Spleen (tissue), 11 donors: ENCODE measurements at regions not wholly inside any gene's neighbourhood (a gene's known extent, or its start where the extent isn't known, plus 50 kb on each side); places are given as distances from the start of the nearest gene placed in this dataset.
"Not testable (repeated sequence)": the region's sequence is repeated elsewhere in the genome, so short reads cannot be mapped to it uniquely, and the experiment has no call there.

ENCODE experiments used
- DNase-seq: peaks from one replicate; pipeline ENCODE4 v3.0.0-alpha.2; 2020
- H3K27ac ChIP-seq, 8 donors: fragments of 200-600 bp; sonication (generic) in 7 of 8; 1 replicate in 4 of 8; 2 replicates in 4 of 8; pipeline versions ENCODE4 v1.5.0 to v1.8.0; 2016 to 2021; ENCODE audit warnings: inconsistent platforms in 4 of 8, mild to moderate bottlenecking in 4 of 8, moderate library complexity in 1 of 8
- H3K27me3 ChIP-seq, 7 donors: fragments of 200-600 bp; sonication (generic) in 6 of 7; replicated peaks in 1 of 7; 1 replicate in 4 of 7; 2 replicates in 3 of 7; pipeline versions ENCODE4 v1.5.0 to v1.8.0; 2016 to 2021; ENCODE audit warnings: inconsistent platforms in 3 of 7, mild to moderate bottlenecking in 1 of 7
- H3K36me3 ChIP-seq, 6 donors: fragments of 200-600 bp; sonication (generic) in 5 of 6; 1 replicate in 4 of 6; 2 replicates in 2 of 6; pipeline versions ENCODE4 v1.5.0 to v1.8.0; 2016 to 2021; ENCODE audit warnings: inconsistent platforms in 2 of 6
- H3K4me1 ChIP-seq, 6 donors: fragments of 200-600 bp; sonication (generic) in 5 of 6; 1 replicate in 3 of 6; 2 replicates in 3 of 6; pipeline versions ENCODE4 v1.5.0 to v1.8.0; 2016 to 2021; ENCODE audit warnings: inconsistent platforms in 3 of 6
- H3K4me3 ChIP-seq, 8 donors: fragments of 200-600 bp; sonication (generic) in 7 of 8; 1 replicate in 4 of 8; 2 replicates in 4 of 8; pipeline versions ENCODE4 v1.5.0 to v1.8.0; 2016 to 2021; ENCODE audit warnings: inconsistent platforms in 4 of 8, mild to moderate bottlenecking in 4 of 8, moderate library complexity in 2 of 8
- H3K9me3 ChIP-seq, 8 donors: fragments of 200-600 bp; sonication (generic) in 7 of 8; 1 replicate in 4 of 8; 2 replicates in 4 of 8; pipeline versions ENCODE4 v1.5.0 to v1.8.0; 2016 to 2021; ENCODE audit warnings: inconsistent platforms in 4 of 8
- CTCF ChIP-seq, 11 experiments: fragments of 200-600 bp in 7 of 11; fragments of 450-650 bp in 4 of 11; sonication (generic) in 4 of 11; IDR thresholded peaks in 8 of 11; conservative IDR thresholded peaks in 3 of 11; 1 replicate in 7 of 11; 2 replicates in 4 of 11; pipeline versions ENCODE4 v1.4.0 to v1.8.0; 2016 to 2021; ENCODE audit warnings: antibody characterized with exemption in 11 of 11, inconsistent platforms in 4 of 11, mild to moderate bottlenecking in 1 of 11
- POLR2A ChIP-seq, 3 donors: fragments of 450-650 bp; IDR thresholded peaks; one replicate each; pipeline ENCODE4 v1.5.1; 2017; ENCODE audit warnings: antibody characterized with exemption in 3 of 3, mild to moderate bottlenecking in 1 of 3
- POLR2AphosphoS5 ChIP-seq, 3 donors: sonication (generic); formaldehyde crosslinking; IDR thresholded peaks; one replicate each; pipeline ENCODE4 v1.5.1; 2017; ENCODE audit warnings: antibody characterized with exemption in 3 of 3
- WGBS, 5 donors: extraction: QIAGEN DNeasy Blood & Tissue Kit in 3 of 5; methylation state at CpG; one replicate each; pipeline versions ENCODE4 v1.1.5 to v1.1.7; 2013 to 2018; 5-methylcytosine and 5-hydroxymethylcytosine counted together
- intact Hi-C: fragments of 100-400 bp; cut with DNase I; formaldehyde crosslinking; loops from one replicate; pipeline ENCODE4 v1.15.0; 2023; ENCODE audit warnings: low total_unique reads
- donor health status: healthy with polysubstance abuse.
- donor health status: DM: no; HTN: no; CAD: no; lungs with moderate emphysema.
- donor health status: DM: no; HTN: no; CAD: no.
- donor health status: Bipolar disorder and iron deficiency.
- donor health status: healthy.
- donor health status: DM: no; HTN: no; CAD: no.
- donor health status: DM: yes; HTN: yes; CAD: no.

- no peak for DNase-seq
- 74 to 88% (median 85%) methylated on average over 4 of the region's 4 CpGs for WGBS, 5 donors
These were observed 366.8 kb upstream of the GBE1 start for GRCh38 chr3:82128271-82128670.

GRCh38 chr3:82122554-82123345 lies 361.3 kb upstream of the GBE1 start:
- intact Hi-C loops, result no loop called here

More at GRCh38 chr3:82128271-82128670, 366.8 kb upstream of the GBE1 start:
- no peaks in the 10 kb centered on the region for H3K9me3 ChIP-seq
- intact Hi-C loops, result no loop called here
- no peak for TF ChIP-seq POLR2A (IDR thresholded peaks at IDR 0.05)
- TF ChIP-seq CTCF (IDR thresholded peaks at IDR 0.05 in 8 of 11, conservative IDR thresholded peaks at IDR 0.05 in 3 of 11), result no peak
- no peak for TF ChIP-seq POLR2AphosphoS5 (IDR thresholded peaks at IDR 0.05)
- H3K36me3 ChIP-seq, result no peaks in the 10 kb centered on the region
- H3K4me1 ChIP-seq, result peaks cover 0 to 15% (median 0%) of the 10 kb centered on the region in 6 donors
- no peaks in the 10 kb centered on the region for H3K27me3 ChIP-seq
- H3K4me3 ChIP-seq, result no peak overlapping the region
- no peak overlapping the region for H3K27ac ChIP-seq

GRCh38 chr3:82114589-82114988 lies 353.1 kb upstream of the GBE1 start:
- Histone ChIP-seq H3K36me3 (no peaks in the 10 kb centered on the region), H3K27me3 (no peaks in the 10 kb centered on the region), H3K4me3 (no peak overlapping the region), H3K4me1 (no peaks in the 10 kb centered on the region), H3K27ac (no peak overlapping the region), H3K9me3 (peaks cover 0 to 44% (median 28%) of the 10 kb centered on the region in 8 donors)
- intact Hi-C loops, result no loop called here
- WGBS, 5 donors, result 78 to 87% (median 79%) methylated on average over 5 to 6 of the region's 6 CpGs
- DNase-seq, result no peak
- no peak for TF ChIP-seq POLR2AphosphoS5 (IDR thresholded peaks at IDR 0.05)

More at GRCh38 chr3:82122554-82123345, 361.3 kb upstream of the GBE1 start:
- Histone ChIP-seq H3K27me3 (no peaks in the 10 kb centered on the region), H3K9me3 (peaks cover 0 to 7% (median 0%) of the 10 kb centered on the region in 8 donors), H3K4me3 (no peak overlapping the region), H3K36me3 (no peaks in the 10 kb centered on the region), H3K27ac (no peak overlapping the region), H3K4me1 (no peaks in the 10 kb centered on the region)
- 80 to 90% (median 88%) methylated on average over 7 of the region's 7 CpGs for WGBS, 5 donors
- no peak for TF ChIP-seq CTCF (IDR thresholded peaks at IDR 0.05 in 8 of 11, conservative IDR thresholded peaks at IDR 0.05 in 3 of 11)
- TF ChIP-seq POLR2A (IDR thresholded peaks at IDR 0.05), result no peak
- no peak for DNase-seq

GRCh38 chr3:82110721-82111120 lies 349.3 kb upstream of the GBE1 start:
- H3K4me3 ChIP-seq, H3K27me3 ChIP-seq, H3K4me1 ChIP-seq, DNase-seq, intact Hi-C loops, H3K27ac ChIP-seq, H3K36me3 ChIP-seq: not testable (repeated sequence)
- 89 to 96% (median 92%) methylated on average over 14 of the region's 14 CpGs for WGBS, 5 donors
- peaks cover 0 to 44% (median 27%) of the 10 kb centered on the region in 8 donors for H3K9me3 ChIP-seq

GRCh38 chr3:82103241-82103640 lies 341.8 kb upstream of the GBE1 start:
- 65 to 83% (median 81%) methylated on average over 1 of the region's 1 CpG for WGBS, 5 donors
- no peaks in the 10 kb centered on the region for H3K9me3 ChIP-seq
- no peak overlapping the region for H3K4me3 ChIP-seq
- no peak overlapping the region for H3K27ac ChIP-seq
- H3K4me1 ChIP-seq, result no peaks in the 10 kb centered on the region
- no peaks in the 10 kb centered on the region for H3K27me3 ChIP-seq
- H3K36me3 ChIP-seq, result no peaks in the 10 kb centered on the region
- intact Hi-C loops, result no loop called here
- no peak for DNase-seq
- no peak for TF ChIP-seq POLR2A (IDR thresholded peaks at IDR 0.05)
- no peak for TF ChIP-seq CTCF (IDR thresholded peaks at IDR 0.05 in 8 of 11, conservative IDR thresholded peaks at IDR 0.05 in 3 of 11)
- no peak for TF ChIP-seq POLR2AphosphoS5 (IDR thresholded peaks at IDR 0.05)
